ENCODE measurements at regions not wholly inside any gene's neighbourhood (a gene's known extent, or its start where the extent isn't known, plus 50 kb on each side); places are given as distances from the start of the nearest gene placed in this dataset.

GRCh38 chr3:159528251-159528895 is 460.3 kb upstream of the IL12A start:
- H3K27me3 Mint-ChIP-seq (ENCODE audit: insufficient read depth, unreplicated experiment) = peaks cover 31% of the 10 kb centered on the region

GRCh38 chr3:159532577-159532976 is 456.1 kb upstream of the IL12A start:
- Mint-ChIP-seq H3K9me3 (ENCODE audit: unreplicated experiment) (no peaks in the 10 kb centered on the region), H3K27me3 (ENCODE audit: insufficient read depth, unreplicated experiment) (peaks cover 22% of the 10 kb centered on the region), H3K4me3 (ENCODE audit: unreplicated experiment) (no peak overlapping the region), H3K36me3 (ENCODE audit: insufficient read depth, unreplicated experiment) (no peaks in the 10 kb centered on the region), H3K4me1 (ENCODE audit: low read depth, unreplicated experiment) (no peaks in the 10 kb centered on the region), H3K27ac (ENCODE audit: unreplicated experiment) (no peak overlapping the region)
- no peaks in the 10 kb centered on the region for H3K4me1 ChIP-seq
- H3K4me3 ChIP-seq (ENCODE audit: low read depth, low read length) = no peak overlapping the region
- no peak for DNase-seq
- H3K27me3 ChIP-seq (replicated peaks; ENCODE audit: control insufficient read depth, insufficient read depth, low read length) = no peaks in the 10 kb centered on the region
- ChIA-PET POLR2A (no interaction called here), CTCF (no interaction called here)
- no peaks in the 10 kb centered on the region for H3K36me3 ChIP-seq (ENCODE audit: control insufficient read depth, insufficient read depth, low read length)
- intact Hi-C loops (cut with micrococcal nuclease; ENCODE audit: unreplicated experiment) = no loop called here
- no peak for TF ChIP-seq CTCF (IDR thresholded peaks at IDR 0.05; ENCODE audit: insufficient read depth in 1 of 2, low read depth in 1 of 2, low read length in 1 of 2, severe bottlenecking in 1 of 2, unreplicated experiment in 1 of 2)
- BruUV-seq (replicated peaks) = no TSS peak
- H3K9me3 ChIP-seq = no peaks in the 10 kb centered on the region

More at GRCh38 chr3:159528251-159528895, 460.3 kb upstream of the IL12A start:
- no peak overlapping the region for H3K4me3 ChIP-seq (ENCODE audit: low read depth, low read length)
- Mint-ChIP-seq H3K4me3 (ENCODE audit: unreplicated experiment) (no peak overlapping the region), H3K27ac (ENCODE audit: unreplicated experiment) (no peak overlapping the region), H3K36me3 (ENCODE audit: insufficient read depth, unreplicated experiment) (no peaks in the 10 kb centered on the region), H3K9me3 (ENCODE audit: unreplicated experiment) (no peaks in the 10 kb centered on the region), H3K4me1 (ENCODE audit: low read depth, unreplicated experiment) (no peaks in the 10 kb centered on the region)
- no TSS peak for BruUV-seq (replicated peaks)
- no peak for TF ChIP-seq CTCF (IDR thresholded peaks at IDR 0.05; ENCODE audit: insufficient read depth in 1 of 2, low read depth in 1 of 2, low read length in 1 of 2, severe bottlenecking in 1 of 2, unreplicated experiment in 1 of 2)
- DNase-seq = no peak
- POLR2A ChIA-PET = no interaction called here
- H3K4me1 ChIP-seq = no peaks in the 10 kb centered on the region
- H3K9me3 ChIP-seq = no peaks in the 10 kb centered on the region
- no peaks in the 10 kb centered on the region for H3K27me3 ChIP-seq (replicated peaks; ENCODE audit: control insufficient read depth, insufficient read depth, low read length)
- CTCF ChIA-PET = no interaction called here
- H3K36me3 ChIP-seq (ENCODE audit: control insufficient read depth, insufficient read depth, low read length) = no peaks in the 10 kb centered on the region
- intact Hi-C loops (cut with micrococcal nuclease; ENCODE audit: unreplicated experiment) = no loop called here

- H3K4me1 ChIP-seq = no peaks in the 10 kb centered on the region; the same call in 1 of the 2 replicates
- intact Hi-C loops (cut with micrococcal nuclease; ENCODE audit: unreplicated experiment) = no loop called here
- Mint-ChIP-seq H3K36me3 (ENCODE audit: insufficient read depth, unreplicated experiment) (no peaks in the 10 kb centered on the region), H3K9me3 (ENCODE audit: unreplicated experiment) (no peaks in the 10 kb centered on the region), H3K4me3 (ENCODE audit: unreplicated experiment) (no peak overlapping the region), H3K4me1 (ENCODE audit: low read depth, unreplicated experiment) (peaks cover 6% of the 10 kb centered on the region), H3K27me3 (ENCODE audit: insufficient read depth, unreplicated experiment) (peaks cover 17% of the 10 kb centered on the region), H3K27ac (ENCODE audit: unreplicated experiment) (no peak overlapping the region)
- DNase-seq = no peak
- H3K27me3 ChIP-seq (replicated peaks; ENCODE audit: control insufficient read depth, insufficient read depth, low read length) = no peaks in the 10 kb centered on the region
- BruUV-seq (replicated peaks) = no TSS peak
- CTCF ChIA-PET = interaction anchor here (0.5 kb wide), 1 partner anchor 19 kb away, joined by 3 read pairs; no protein-coding TSS in a partner anchor
- POLR2A ChIA-PET = no interaction called here
- H3K4me3 ChIP-seq (ENCODE audit: low read depth, low read length) = no peak overlapping the region
- H3K36me3 ChIP-seq (ENCODE audit: control insufficient read depth, insufficient read depth, low read length) = no peaks in the 10 kb centered on the region
- TF ChIP-seq CTCF (IDR thresholded peaks at IDR 0.05; ENCODE audit: insufficient read depth in 1 of 2, low read depth in 1 of 2, low read length in 1 of 2, severe bottlenecking in 1 of 2, unreplicated experiment in 1 of 2) = no peak
- H3K9me3 ChIP-seq = no peaks in the 10 kb centered on the region
Measured at GRCh38 chr3:159534496-159534895, 454.1 kb upstream of the IL12A start.
